Liver (tissue), 7 donors: ENCODE measurements at regions not wholly inside any gene's neighbourhood (a gene's known extent, or its start where the extent isn't known, plus 50 kb on each side); places are given as distances from the start of the nearest gene placed in this dataset.

Source experiments
- DNase-seq: peaks from one replicate; pipeline ENCODE4 v3.0.0-alpha.2; 2017; ENCODE audit warnings: low spot score
- H3K27ac ChIP-seq, 2 donors: one replicate each; pipeline ENCODE4 v1.7.0; 2013; ENCODE audit warnings: inconsistent platforms in 2 of 2, low read length in 2 of 2, control low read depth in 1 of 2, low read depth in 1 of 2, mild to moderate bottlenecking in 1 of 2
- H3K27me3 ChIP-seq, 4 donors: one replicate each; pipeline versions ENCODE4 v1.6.1 to v1.7.0; 2013; ENCODE audit warnings: low read length in 3 of 4, inconsistent platforms in 1 of 4, mild to moderate bottlenecking in 1 of 4, moderate library complexity in 1 of 4; ENCODE audit not compliant: control insufficient read depth in 4 of 4, insufficient read depth in 4 of 4
- H3K36me3 ChIP-seq, 4 donors: one replicate each; pipeline versions ENCODE4 v1.6.1 to v1.7.0; 2013; ENCODE audit warnings: low read length in 3 of 4, mild to moderate bottlenecking in 3 of 4, low read depth in 1 of 4, moderate library complexity in 1 of 4; ENCODE audit not compliant: control insufficient read depth in 4 of 4, insufficient read depth in 3 of 4
- H3K4me1 ChIP-seq, 4 donors: one replicate each; pipeline versions ENCODE4 v1.6.1 to v1.7.0; 2013; ENCODE audit warnings: low read length in 3 of 4, mild to moderate bottlenecking in 3 of 4, moderate library complexity in 1 of 4; ENCODE audit not compliant: control insufficient read depth in 4 of 4, insufficient read depth in 4 of 4
- H3K4me3 ChIP-seq, 3 donors: one replicate each; pipeline versions ENCODE4 v1.6.1 to v1.7.0; 2013; ENCODE audit warnings: low read length in 3 of 3, control low read depth in 1 of 3, low read depth in 1 of 3, mild to moderate bottlenecking in 1 of 3
- H3K9ac ChIP-seq, 2 donors: one replicate each; pipeline ENCODE4 v1.7.0; 2013; ENCODE audit warnings: low read length in 2 of 2, mild to moderate bottlenecking in 2 of 2, moderate library complexity in 2 of 2, control low read depth in 1 of 2, low read depth in 1 of 2
- H3K9me3 ChIP-seq, 4 donors: one replicate each; pipeline versions ENCODE4 v1.6.1 to v1.7.0; 2013; ENCODE audit warnings: low read length in 3 of 4; ENCODE audit not compliant: control insufficient read depth in 4 of 4
- FOXA1 ChIP-seq: IDR thresholded peaks from 2 replicates; pipeline ENCODE4 v1.6.1; 2016; ENCODE audit warnings: antibody characterized with exemption
- FOXA2 ChIP-seq: IDR thresholded peaks from 2 replicates; pipeline ENCODE4 v1.6.1; 2016; ENCODE audit warnings: antibody characterized with exemption
- HNF4A ChIP-seq, 2 donors: conservative IDR thresholded peaks; 2 replicates each; pipeline ENCODE4 v1.6.1; 2016; ENCODE audit warnings: antibody characterized with exemption in 2 of 2, mild to moderate bottlenecking in 2 of 2
- HNF4G ChIP-seq: IDR thresholded peaks from 2 replicates; pipeline ENCODE4 v1.6.1; 2016; ENCODE audit warnings: antibody characterized with exemption
- RAD21 ChIP-seq, 2 donors: IDR thresholded peaks; 2 replicates each; pipeline ENCODE4 v1.6.1; 2016; ENCODE audit warnings: antibody characterized with exemption in 2 of 2, mild to moderate bottlenecking in 2 of 2
- RXRA ChIP-seq, 2 donors: IDR thresholded peaks; 2 replicates each; pipeline ENCODE4 v1.6.1; 2017 to 2018; ENCODE audit warnings: antibody characterized with exemption in 2 of 2, mild to moderate bottlenecking in 1 of 2
- SP1 ChIP-seq: IDR thresholded peaks from 2 replicates; pipeline ENCODE4 v1.6.1; 2018; ENCODE audit warnings: antibody characterized with exemption, mild to moderate bottlenecking
- TAF1 ChIP-seq: conservative IDR thresholded peaks from 2 replicates; pipeline ENCODE4 v1.6.1; 2016; ENCODE audit warnings: antibody characterized with exemption, mild to moderate bottlenecking
- WGBS: extraction: QIAGEN DNeasy Blood & Tissue Kit; methylation state at CpG from one replicate; pipeline ENCODE4 v1.1.7; 2013; 5-methylcytosine and 5-hydroxymethylcytosine counted together
- TF ChIP-seq, protein P1 (sequence below): IDR thresholded peaks from 2 replicates; pipeline ENCODE4 v1.6.1; 2016; ENCODE audit warnings: antibody characterized with exemption
- TF ChIP-seq, protein P2 (sequence below): IDR thresholded peaks from 2 replicates; pipeline ENCODE4 v1.6.1; 2016; ENCODE audit warnings: antibody characterized with exemption, mild to moderate bottlenecking
- TF ChIP-seq, protein P3 (sequence below): IDR thresholded peaks from 2 replicates; pipeline ENCODE4 v1.6.1; 2016; ENCODE audit warnings: antibody characterized with exemption
- TF ChIP-seq, protein P4 (sequence below): IDR thresholded peaks from 2 replicates; pipeline ENCODE4 v1.6.1; 2016; ENCODE audit warnings: antibody characterized with exemption
- donor health status: healthy.
- donor health status: healthy.
- donor health status: healthy.
- donor health status: healthy.

DNA sequence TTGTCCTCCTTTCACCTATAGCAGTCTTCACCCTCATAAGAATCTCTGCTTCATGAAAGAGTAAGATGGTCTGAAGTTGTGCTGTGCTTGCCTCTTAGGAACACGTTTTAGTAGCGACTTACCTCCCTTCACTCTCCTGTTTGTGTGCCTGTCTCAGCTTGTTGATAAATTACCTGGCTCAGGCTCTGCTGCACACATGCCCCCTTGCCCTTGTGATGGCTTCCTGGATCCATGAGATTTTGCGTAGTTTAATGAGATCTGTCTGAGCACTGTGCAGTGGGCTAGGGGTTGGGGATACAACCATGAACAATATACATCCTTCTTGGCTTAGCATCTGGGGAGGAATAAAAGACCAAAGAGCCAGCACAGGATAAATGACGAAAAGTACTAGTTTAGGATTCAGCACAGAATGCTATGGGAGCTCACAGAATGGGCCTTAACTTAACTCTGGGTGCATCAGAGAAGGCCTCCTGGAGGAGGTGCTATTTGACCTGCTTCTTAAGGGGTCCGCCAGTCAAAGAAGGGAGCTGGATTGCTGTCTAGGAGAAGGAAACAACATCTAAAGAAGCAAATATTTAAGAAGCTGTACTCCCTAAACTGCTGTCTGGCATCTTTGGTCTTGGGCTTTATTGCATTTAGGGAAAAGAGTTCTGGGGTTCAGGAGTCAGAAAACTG is 175.7 kb upstream of the PLXNA2 start:
- TF ChIP-seq, protein P1, sequence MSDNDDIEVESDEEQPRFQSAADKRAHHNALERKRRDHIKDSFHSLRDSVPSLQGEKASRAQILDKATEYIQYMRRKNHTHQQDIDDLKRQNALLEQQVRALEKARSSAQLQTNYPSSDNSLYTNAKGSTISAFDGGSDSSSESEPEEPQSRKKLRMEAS = no peak
- TF ChIP-seq SP1 (no peak), HNF4G (no peak)
- TF ChIP-seq, protein P2, sequence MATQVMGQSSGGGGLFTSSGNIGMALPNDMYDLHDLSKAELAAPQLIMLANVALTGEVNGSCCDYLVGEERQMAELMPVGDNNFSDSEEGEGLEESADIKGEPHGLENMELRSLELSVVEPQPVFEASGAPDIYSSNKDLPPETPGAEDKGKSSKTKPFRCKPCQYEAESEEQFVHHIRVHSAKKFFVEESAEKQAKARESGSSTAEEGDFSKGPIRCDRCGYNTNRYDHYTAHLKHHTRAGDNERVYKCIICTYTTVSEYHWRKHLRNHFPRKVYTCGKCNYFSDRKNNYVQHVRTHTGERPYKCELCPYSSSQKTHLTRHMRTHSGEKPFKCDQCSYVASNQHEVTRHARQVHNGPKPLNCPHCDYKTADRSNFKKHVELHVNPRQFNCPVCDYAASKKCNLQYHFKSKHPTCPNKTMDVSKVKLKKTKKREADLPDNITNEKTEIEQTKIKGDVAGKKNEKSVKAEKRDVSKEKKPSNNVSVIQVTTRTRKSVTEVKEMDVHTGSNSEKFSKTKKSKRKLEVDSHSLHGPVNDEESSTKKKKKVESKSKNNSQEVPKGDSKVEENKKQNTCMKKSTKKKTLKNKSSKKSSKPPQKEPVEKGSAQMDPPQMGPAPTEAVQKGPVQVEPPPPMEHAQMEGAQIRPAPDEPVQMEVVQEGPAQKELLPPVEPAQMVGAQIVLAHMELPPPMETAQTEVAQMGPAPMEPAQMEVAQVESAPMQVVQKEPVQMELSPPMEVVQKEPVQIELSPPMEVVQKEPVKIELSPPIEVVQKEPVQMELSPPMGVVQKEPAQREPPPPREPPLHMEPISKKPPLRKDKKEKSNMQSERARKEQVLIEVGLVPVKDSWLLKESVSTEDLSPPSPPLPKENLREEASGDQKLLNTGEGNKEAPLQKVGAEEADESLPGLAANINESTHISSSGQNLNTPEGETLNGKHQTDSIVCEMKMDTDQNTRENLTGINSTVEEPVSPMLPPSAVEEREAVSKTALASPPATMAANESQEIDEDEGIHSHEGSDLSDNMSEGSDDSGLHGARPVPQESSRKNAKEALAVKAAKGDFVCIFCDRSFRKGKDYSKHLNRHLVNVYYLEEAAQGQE = no peak
- 86% methylated on average over 5 of the region's 5 CpGs for WGBS
- Histone ChIP-seq H3K9ac (no peak overlapping the region), H3K4me1 (no peaks in the 10 kb centered on the region), H3K9me3 (no peaks in the 10 kb centered on the region), H3K27me3 (no peaks in the 10 kb centered on the region), H3K27ac (no peak overlapping the region), H3K36me3 (no peaks in the 10 kb centered on the region), H3K4me3 (no peak overlapping the region)
- no peak for DNase-seq

DNA sequence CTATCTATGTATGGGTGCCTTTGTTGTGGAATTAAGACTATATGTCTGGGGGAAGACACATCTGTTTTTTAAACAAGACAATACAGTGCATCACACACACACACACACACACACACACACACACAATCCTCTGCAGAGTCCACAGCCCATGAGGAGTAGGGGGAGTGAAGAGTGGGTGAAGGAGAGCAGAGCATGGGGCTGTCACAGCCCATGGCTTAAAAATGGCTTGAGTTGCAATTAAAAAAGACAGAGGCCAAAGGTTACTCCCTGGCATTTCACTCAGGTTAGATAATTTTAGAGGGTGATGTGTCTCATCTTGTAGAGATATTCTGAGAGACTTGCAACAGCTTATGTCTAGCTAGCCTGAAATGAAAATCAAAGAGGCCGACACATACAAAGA is 176.5 kb upstream of the PLXNA2 start:
- H3K27me3 ChIP-seq = no peaks in the 10 kb centered on the region
- H3K9me3 ChIP-seq = no peaks in the 10 kb centered on the region
- TF ChIP-seq TAF1 (no peak), SP1 (no peak), FOXA2 (no peak), FOXA1 (no peak), RAD21 (IDR thresholded peaks at IDR 0.05) (no peak), HNF4A (conservative IDR thresholded peaks at IDR 0.05) (no peak), RXRA (IDR thresholded peaks at IDR 0.05) (no peak)
- TF ChIP-seq, protein P1 = no peak
- TF ChIP-seq, protein P3, sequence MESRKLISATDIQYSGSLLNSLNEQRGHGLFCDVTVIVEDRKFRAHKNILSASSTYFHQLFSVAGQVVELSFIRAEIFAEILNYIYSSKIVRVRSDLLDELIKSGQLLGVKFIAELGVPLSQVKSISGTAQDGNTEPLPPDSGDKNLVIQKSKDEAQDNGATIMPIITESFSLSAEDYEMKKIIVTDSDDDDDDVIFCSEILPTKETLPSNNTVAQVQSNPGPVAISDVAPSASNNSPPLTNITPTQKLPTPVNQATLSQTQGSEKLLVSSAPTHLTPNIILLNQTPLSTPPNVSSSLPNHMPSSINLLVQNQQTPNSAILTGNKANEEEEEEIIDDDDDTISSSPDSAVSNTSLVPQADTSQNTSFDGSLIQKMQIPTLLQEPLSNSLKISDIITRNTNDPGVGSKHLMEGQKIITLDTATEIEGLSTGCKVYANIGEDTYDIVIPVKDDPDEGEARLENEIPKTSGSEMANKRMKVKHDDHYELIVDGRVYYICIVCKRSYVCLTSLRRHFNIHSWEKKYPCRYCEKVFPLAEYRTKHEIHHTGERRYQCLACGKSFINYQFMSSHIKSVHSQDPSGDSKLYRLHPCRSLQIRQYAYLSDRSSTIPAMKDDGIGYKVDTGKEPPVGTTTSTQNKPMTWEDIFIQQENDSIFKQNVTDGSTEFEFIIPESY = no peak
- TF ChIP-seq, protein P4, sequence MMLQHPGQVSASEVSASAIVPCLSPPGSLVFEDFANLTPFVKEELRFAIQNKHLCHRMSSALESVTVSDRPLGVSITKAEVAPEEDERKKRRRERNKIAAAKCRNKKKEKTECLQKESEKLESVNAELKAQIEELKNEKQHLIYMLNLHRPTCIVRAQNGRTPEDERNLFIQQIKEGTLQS = no peak
- no peaks in the 10 kb centered on the region for H3K36me3 ChIP-seq
- no peak overlapping the region for H3K4me3 ChIP-seq
- no peak overlapping the region for H3K27ac ChIP-seq
- H3K9ac ChIP-seq = no peak overlapping the region
- DNase-seq = no peak
- H3K4me1 ChIP-seq = no peaks in the 10 kb centered on the region
- 100% methylated on average over 1 of the region's 1 CpG for WGBS
